OCI-LY7 (cell line): ENCODE measurements at regions not wholly inside any gene's neighbourhood (a gene's known extent, or its start where the extent isn't known, plus 50 kb on each side); places are given as distances from the start of the nearest gene placed in this dataset.

Source experiments
- BruUV-seq: library from RNA; stranded (reverse); fragments of 400-500 nt; replicated peaks from 2 replicates; lab custom pipeline; 2021; lab: Mats Ljungman, UMichigan
- CTCF ChIA-PET: fragments of 300-600 bp; sonication (Branson Sonifier 250); formaldehyde crosslinking; loops from one replicate; lab custom pipeline; 2022; ENCODE audit warnings: antibody characterized with exemption; ENCODE audit not compliant: unreplicated experiment; lab: Charles Lee
- POLR2A ChIA-PET: fragments of 300-600 bp; sonication (Branson Sonifier 250); formaldehyde crosslinking; loops from one replicate; lab custom pipeline; 2022; ENCODE audit warnings: antibody characterized with exemption; lab: Charles Lee
- DNase-seq: peaks from one replicate; pipeline ENCODE4 v3.0.0-alpha.2; 2015; ENCODE audit warnings: low spot score
- H2AFZ ChIP-seq: fragments of 200-600 bp; sonication (generic), shearing (Covaris generic); 2 replicates; pipeline ENCODE4 v1.6.1; 2014; ENCODE audit warnings: mild to moderate bottlenecking, antibody characterized with exemption, low read length, moderate library complexity
- H3K27ac ChIP-seq: fragments of 200-600 bp; sonication (generic); 2 replicates; pipeline ENCODE4 v1.5.1; 2014; ENCODE audit warnings: mixed run types, low read depth, mild to moderate bottlenecking, moderate library complexity, low read length, inconsistent platforms; ENCODE audit not compliant: poor library complexity, severe bottlenecking
- H3K36me3 ChIP-seq: fragments of 200-600 bp; sonication (generic); 2 replicates; pipeline ENCODE4 v1.6.1; 2014; ENCODE audit warnings: mild to moderate bottlenecking, antibody characterized with exemption, low read length, moderate library complexity, mixed read lengths; ENCODE audit not compliant: insufficient read depth
- H3K4me1 ChIP-seq: fragments of 200-600 bp; sonication (generic); 2 replicates; pipeline ENCODE4 v1.5.1; 2014; ENCODE audit warnings: mild to moderate bottlenecking, low read length; ENCODE audit not compliant: insufficient read depth, poor library complexity, severe bottlenecking
- H3K4me2 ChIP-seq: fragments of 200-600 bp; sonication (generic); 2 replicates; pipeline ENCODE4 v1.6.1; 2014; ENCODE audit warnings: mild to moderate bottlenecking, low read length
- H3K4me3 ChIP-seq: fragments of 200-600 bp; sonication (generic); 2 replicates; pipeline ENCODE4 v1.5.1; 2014; ENCODE audit warnings: mild to moderate bottlenecking, low read depth, low read length; ENCODE audit not compliant: poor library complexity, severe bottlenecking
- H3K79me2 ChIP-seq: fragments of 200-600 bp; sonication (generic); 2 replicates; pipeline ENCODE4 v1.6.1; 2016; ENCODE audit warnings: low read depth, mild to moderate bottlenecking, low read length, moderate library complexity, mixed read lengths; ENCODE audit not compliant: insufficient read depth
- H3K9me2 ChIP-seq: fragments of 200-600 bp; sonication (generic); 2 replicates; pipeline ENCODE4 v1.6.1; 2016; ENCODE audit warnings: mild to moderate bottlenecking, low read length, mixed read lengths; ENCODE audit not compliant: insufficient read depth
- H3K9me3 ChIP-seq: fragments of 200-600 bp; sonication (generic); 2 replicates; pipeline ENCODE4 v1.6.1; 2014; ENCODE audit warnings: mild to moderate bottlenecking, mixed run types, low read length, mixed read lengths
- H4K20me1 ChIP-seq: fragments of 200-600 bp; sonication (generic); 2 replicates; pipeline ENCODE4 v1.6.1; 2014; ENCODE audit warnings: mild to moderate bottlenecking, antibody characterized with exemption, low read length, moderate library complexity, mixed read lengths; ENCODE audit not compliant: insufficient read depth
- CTCF ChIP-seq: fragments of 200-600 bp; sonication (generic); conservative IDR thresholded peaks from 2 replicates; pipeline ENCODE4 v1.5.1; 2014; ENCODE audit warnings: mild to moderate bottlenecking, antibody characterized with exemption, low read length, moderate library complexity, mixed read lengths
- EZH2phosphoT487 ChIP-seq: fragments of 200-600 bp; sonication (generic); IDR thresholded peaks from 2 replicates; pipeline ENCODE4 v1.6.1; 2018; ENCODE audit warnings: low read depth, borderline replicate concordance, mild to moderate bottlenecking, mixed run types, antibody characterized with exemption, low read length, moderate library complexity, mixed read lengths
- intact Hi-C: fragments of 100-400 bp; cut with micrococcal nuclease; formaldehyde crosslinking; loops from one replicate; pipeline ENCODE4 v1.10.0; 2022; ENCODE audit not compliant: unreplicated experiment

- no peak for DNase-seq
- H2AFZ ChIP-seq: no peak overlapping the region
- H4K20me1 ChIP-seq: no peaks in the 10 kb centered on the region
- H3K79me2 ChIP-seq: no peaks in the 10 kb centered on the region
- POLR2A ChIA-PET: no interaction called here
- no peak overlapping the region for H3K4me3 ChIP-seq
- TF ChIP-seq EZH2phosphoT487 (no peak), CTCF (no peak)
- no peaks in the 10 kb centered on the region for H3K9me2 ChIP-seq
- intact Hi-C loops: no loop called here
- no peak overlapping the region for H3K4me2 ChIP-seq
- CTCF ChIA-PET: no interaction called here
- no peaks in the 10 kb centered on the region for H3K36me3 ChIP-seq
- H3K27ac ChIP-seq: no peak overlapping the region
- H3K9me3 ChIP-seq: no peaks in the 10 kb centered on the region
- BruUV-seq: no TSS peak
- H3K4me1 ChIP-seq: no peaks in the 10 kb centered on the region
Observed at GRCh38 chr2:129610766-129611165, 368.7 kb upstream of the RAB6C start.

- no peak for DNase-seq
- no peaks in the 10 kb centered on the region for H3K4me1 ChIP-seq
- TF ChIP-seq EZH2phosphoT487: no peak
- no peak for TF ChIP-seq CTCF
- no peaks in the 10 kb centered on the region for H3K79me2 ChIP-seq
- no peak overlapping the region for H2AFZ ChIP-seq
- no TSS peak for BruUV-seq
- H3K4me2 ChIP-seq: no peak overlapping the region
- no peaks in the 10 kb centered on the region for H3K9me2 ChIP-seq
- ChIA-PET POLR2A (no interaction called here), CTCF (no interaction called here)
- intact Hi-C loops: no loop called here
- no peaks in the 10 kb centered on the region for H4K20me1 ChIP-seq
- H3K27ac ChIP-seq: no peak overlapping the region
- H3K4me3 ChIP-seq: no peak overlapping the region
- no peaks in the 10 kb centered on the region for H3K36me3 ChIP-seq
- H3K9me3 ChIP-seq: no peaks in the 10 kb centered on the region
Observed at GRCh38 chr2:129611471-129611870, 368.0 kb upstream of the RAB6C start.

GRCh38 chr2:129619471-129619870 is 360.0 kb upstream of the RAB6C start:
- BruUV-seq: no TSS peak
- intact Hi-C loops: no loop called here
- no peak overlapping the region for H3K27ac ChIP-seq
- ChIA-PET CTCF (no interaction called here), POLR2A (no interaction called here)
- TF ChIP-seq EZH2phosphoT487: no peak
- no peak for TF ChIP-seq CTCF
- no peaks in the 10 kb centered on the region for H3K36me3 ChIP-seq
- H2AFZ ChIP-seq: no peak overlapping the region
- H3K79me2 ChIP-seq: no peaks in the 10 kb centered on the region
- no peaks in the 10 kb centered on the region for H4K20me1 ChIP-seq
- no peaks in the 10 kb centered on the region for H3K9me2 ChIP-seq
- no peaks in the 10 kb centered on the region for H3K4me1 ChIP-seq
- DNase-seq: no peak
- no peak overlapping the region for H3K4me3 ChIP-seq
- no peak overlapping the region for H3K4me2 ChIP-seq
- no peaks in the 10 kb centered on the region for H3K9me3 ChIP-seq
